RPMI8226 (cell line): ENCODE measurements at regions not wholly inside any gene's neighbourhood (a gene's known extent, or its start where the extent isn't known, plus 50 kb on each side); places are given as distances from the start of the nearest gene placed in this dataset.
"Not testable (repeated sequence)": the region's sequence is repeated elsewhere in the genome, so short reads cannot be mapped to it uniquely, and the experiment has no call there.

Experiments
- DNase-seq: peaks from one replicate; pipeline ENCODE4 v3.0.0-alpha.2; 2015

GRCh38 chr1:221981461-221981860 lies 239.6 kb upstream of the DUSP10 start:
- DNase-seq: no peak

GRCh38 chr1:221979444-221980032 lies 237.6 kb upstream of the DUSP10 start:
- DNase-seq: peak; percentile 35

- peak; percentile 26 for DNase-seq
Measured at GRCh38 chr1:221978631-221979334, 236.9 kb upstream of the DUSP10 start.

GRCh38 chr1:221973787-221974186 lies 231.9 kb upstream of the DUSP10 start:
- DNase-seq: not testable (repeated sequence)

GRCh38 chr1:221972276-221973235 lies 230.7 kb upstream of the DUSP10 start:
- DNase-seq: peak; percentile 20

GRCh38 chr1:221971035-221971434 lies 229.1 kb upstream of the DUSP10 start:
- not testable (repeated sequence) for DNase-seq

- DNase-seq: peak; percentile 30
Measured at GRCh38 chr1:221969298-221969858, 227.5 kb upstream of the DUSP10 start.

GRCh38 chr1:221967538-221967937 lies 225.6 kb upstream of the DUSP10 start:
- peak; percentile 79 for DNase-seq

- DNase-seq: not testable (repeated sequence)
Measured at GRCh38 chr1:221966888-221967287, 225.0 kb upstream of the DUSP10 start.

- not testable (repeated sequence) for DNase-seq
Measured at GRCh38 chr1:221965891-221966290, 224.0 kb upstream of the DUSP10 start.

- peak; percentile 2 for DNase-seq
Measured at GRCh38 chr1:221965252-221965651, 223.4 kb upstream of the DUSP10 start.

- no peak for DNase-seq
Measured at GRCh38 chr1:221963742-221964141, 221.9 kb upstream of the DUSP10 start.

- DNase-seq: no peak
Measured at GRCh38 chr1:221962385-221962784, 220.5 kb upstream of the DUSP10 start.

- DNase-seq: peak; percentile 80
Measured at GRCh38 chr1:221961532-221962292, 219.8 kb upstream of the DUSP10 start.

GRCh38 chr1:221958161-221958562 lies 216.3 kb upstream of the DUSP10 start:
- peak; percentile 78 for DNase-seq

GRCh38 chr1:221957350-221957749 lies 215.5 kb upstream of the DUSP10 start:
- DNase-seq: not testable (repeated sequence)

- DNase-seq: no peak
Measured at GRCh38 chr1:221949996-221950395, 208.1 kb upstream of the DUSP10 start.

GRCh38 chr1:221948459-221948858 lies 206.6 kb upstream of the DUSP10 start:
- DNase-seq: no peak

GRCh38 chr1:221947731-221948130 lies 205.8 kb upstream of the DUSP10 start:
- DNase-seq: no peak

GRCh38 chr1:221946768-221947167 lies 204.9 kb upstream of the DUSP10 start:
- DNase-seq: no peak

GRCh38 chr1:221945669-221946068 lies 203.8 kb upstream of the DUSP10 start:
- DNase-seq: peak; percentile 34

GRCh38 chr1:221944247-221944870 lies 202.5 kb upstream of the DUSP10 start:
- DNase-seq: no peak
